T-helper 2 cell treated with Interferon-gamma antibody and Interleukin-4, amounts not matched to agents 100 ng/mL and 5 ng/mL, for 36 hours (primary cell): ENCODE measurements at regions not wholly inside any gene's neighbourhood (a gene's known extent, or its start where the extent isn't known, plus 50 kb on each side); places are given as distances from the start of the nearest gene placed in this dataset.

ENCODE experiments used
- intact Hi-C: fragments of 100-400 bp; cut with micrococcal nuclease; formaldehyde crosslinking; loops from one replicate; pipeline ENCODE4 v1.15.1; 2023

DNA sequence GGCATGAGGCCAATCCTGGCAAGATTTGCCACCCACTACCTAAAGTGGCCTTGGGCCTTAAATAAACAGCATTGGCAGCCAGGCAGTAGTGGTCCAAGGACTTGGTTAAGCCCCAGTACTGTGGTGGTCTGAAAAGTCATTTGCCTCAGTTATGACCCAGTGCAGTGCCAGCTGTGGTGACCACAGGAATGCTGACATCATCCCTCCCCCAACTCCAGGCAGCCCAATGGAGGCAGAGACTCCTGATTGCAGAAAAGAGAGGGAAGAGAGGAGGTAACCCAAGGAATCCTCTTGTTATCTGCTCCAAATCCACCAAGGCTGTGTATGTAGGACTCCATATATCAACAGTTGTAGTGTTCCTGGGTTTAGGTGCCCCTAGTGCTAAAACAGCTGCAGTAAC is 883.6 kb downstream of the SQOR start:
- intact Hi-C loops: no loop called here

DNA sequence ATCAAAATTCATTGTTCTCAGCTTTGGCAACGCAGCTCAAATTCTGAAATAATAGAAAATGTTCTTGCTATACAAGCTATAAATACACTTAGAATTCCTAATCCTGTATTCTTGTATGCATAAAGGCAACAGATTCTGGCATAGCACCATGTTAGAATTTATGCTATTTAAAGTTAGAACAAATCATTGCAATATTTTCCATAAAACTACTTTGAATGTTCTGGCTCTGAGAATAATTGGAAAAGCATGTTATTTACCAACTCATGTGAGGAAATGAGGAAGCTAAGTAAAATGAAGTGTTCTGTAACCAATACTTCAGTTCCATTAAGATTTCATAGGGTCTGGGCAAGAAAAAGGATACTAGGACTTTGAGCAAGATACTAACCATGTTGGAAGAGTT is 888.9 kb downstream of the SQOR start:
- intact Hi-C loops: no loop called here

DNA sequence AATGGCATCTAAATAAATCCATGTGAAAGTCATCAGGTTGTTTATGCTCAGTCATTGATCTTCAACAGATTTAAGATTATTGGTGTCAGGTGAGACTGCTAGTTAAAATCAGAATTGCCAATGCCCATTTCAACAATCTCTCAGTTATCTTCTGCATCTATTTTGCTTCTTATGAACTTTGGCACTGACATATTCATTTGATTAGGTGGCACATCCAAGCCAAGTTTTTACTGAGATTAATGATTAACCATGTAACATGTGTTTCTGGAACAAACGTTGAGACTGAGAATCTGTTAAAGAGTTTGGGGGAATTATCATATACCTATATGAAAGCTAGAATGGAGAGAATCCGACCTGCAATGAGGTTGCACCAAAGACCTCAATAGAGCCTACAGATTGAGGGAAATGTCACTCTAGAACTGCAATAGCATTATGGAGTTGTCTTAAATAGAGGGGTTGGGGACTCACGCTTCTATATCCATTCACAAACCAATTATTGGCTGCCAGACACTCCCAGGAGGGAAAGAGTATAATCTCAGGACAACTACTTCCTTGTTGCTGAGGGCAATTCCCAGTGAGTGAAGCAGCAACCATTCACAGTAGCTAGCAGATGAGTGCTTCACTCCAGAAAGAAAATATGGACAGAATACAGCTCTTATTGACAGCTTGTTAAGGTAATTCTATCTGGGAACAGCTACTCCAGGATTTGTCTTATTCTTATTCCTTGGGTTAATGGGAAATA is 891.3 kb downstream of the SQOR start:
- intact Hi-C loops: no loop called here

DNA sequence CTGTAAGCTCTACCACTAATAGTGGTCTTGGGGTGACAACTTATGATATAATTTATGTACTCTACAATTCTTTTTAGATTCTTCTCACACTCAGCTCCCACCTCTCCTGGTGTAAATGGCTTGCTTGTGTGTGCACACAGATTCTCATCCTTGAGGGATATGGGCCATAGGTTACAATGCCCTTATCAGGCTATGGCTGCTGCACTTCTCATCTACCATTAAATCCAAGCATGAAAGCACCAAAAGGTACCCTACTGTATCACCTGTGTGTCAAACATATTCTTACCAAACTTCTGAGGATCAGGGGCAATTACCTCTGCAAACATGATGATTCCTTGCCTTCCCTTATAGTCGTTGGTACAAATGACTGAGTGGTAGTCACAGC is 891.9 kb downstream of the SQOR start:
- intact Hi-C loops: no loop called here

DNA sequence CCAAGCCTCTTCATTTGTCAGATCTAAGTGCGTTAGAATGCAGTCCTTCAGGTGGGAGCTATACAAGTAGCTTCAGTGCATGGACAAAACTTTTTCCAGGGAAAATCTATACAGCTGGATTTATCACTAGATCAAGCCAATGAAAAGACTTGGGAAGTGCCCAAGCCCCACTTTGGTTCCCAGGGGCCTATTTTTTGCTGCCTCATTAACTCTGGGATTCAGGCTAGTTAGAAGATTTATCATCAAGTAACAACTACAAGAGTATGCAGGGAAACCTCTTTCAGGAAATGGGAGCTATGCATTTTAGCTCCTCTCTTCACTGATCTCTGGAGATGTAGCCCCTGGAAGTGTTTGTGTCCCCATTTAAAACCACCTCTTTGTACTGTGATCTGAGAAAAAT is 908.8 kb downstream of the SQOR start:
- intact Hi-C loops: no loop called here

DNA sequence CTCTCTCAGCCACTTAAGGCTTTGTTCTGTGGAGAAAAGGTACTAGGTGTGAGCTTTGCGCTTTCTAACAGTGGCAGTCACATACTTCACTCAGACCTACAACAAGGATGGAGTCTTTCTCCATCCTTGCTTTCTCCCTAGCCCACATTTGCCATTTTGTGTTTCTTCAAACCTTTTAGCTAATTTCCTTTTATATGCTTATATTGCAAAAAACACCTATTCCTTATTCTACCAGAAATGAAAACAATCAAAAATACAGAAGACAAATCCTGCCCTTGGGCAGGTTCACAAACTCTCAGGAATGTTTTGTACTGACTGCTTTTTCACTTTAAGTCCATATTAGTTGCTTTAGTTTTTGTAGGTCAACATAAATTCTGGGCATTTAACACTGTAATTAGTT is 914.2 kb downstream of the SQOR start:
- intact Hi-C loops: no loop called here

DNA sequence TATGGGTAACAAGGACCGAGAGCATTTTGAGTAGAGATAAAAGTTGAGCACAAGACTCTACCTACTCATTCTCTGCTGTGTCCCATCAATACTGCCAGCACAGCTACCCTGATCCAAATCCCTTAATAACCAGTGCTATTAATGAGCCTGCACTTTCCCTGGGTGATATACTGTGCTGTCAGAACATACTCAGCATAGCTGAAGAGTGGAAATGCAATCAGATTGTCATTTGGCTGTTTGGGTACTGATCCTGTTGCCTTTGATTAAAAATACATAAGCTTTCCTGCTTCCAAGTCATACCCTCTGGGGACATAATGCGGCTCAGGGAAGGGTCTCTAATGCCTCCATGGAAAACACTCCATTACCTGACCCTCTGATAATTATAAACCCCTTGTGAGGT is 917.5 kb downstream of the SQOR start:
- intact Hi-C loops: no loop called here

DNA sequence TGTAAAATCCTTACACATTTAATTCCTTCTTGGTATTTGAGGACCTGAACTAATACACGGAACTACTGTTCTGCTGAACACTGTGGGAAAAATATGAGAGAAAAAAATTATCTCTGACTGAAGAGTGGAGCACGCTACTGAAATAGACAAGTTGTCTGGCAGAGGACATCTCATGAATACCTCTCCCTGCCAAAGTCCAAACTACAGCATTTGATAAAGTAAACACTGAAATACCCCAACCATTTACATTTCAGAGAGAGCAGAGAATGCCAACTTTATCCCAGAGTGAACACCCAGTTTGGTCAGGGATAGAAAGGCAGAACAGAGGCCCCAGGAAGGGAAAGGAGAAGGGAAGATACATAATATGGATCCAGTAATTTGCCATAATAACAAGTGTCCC is 920.7 kb downstream of the SQOR start:
- intact Hi-C loops: no loop called here

DNA sequence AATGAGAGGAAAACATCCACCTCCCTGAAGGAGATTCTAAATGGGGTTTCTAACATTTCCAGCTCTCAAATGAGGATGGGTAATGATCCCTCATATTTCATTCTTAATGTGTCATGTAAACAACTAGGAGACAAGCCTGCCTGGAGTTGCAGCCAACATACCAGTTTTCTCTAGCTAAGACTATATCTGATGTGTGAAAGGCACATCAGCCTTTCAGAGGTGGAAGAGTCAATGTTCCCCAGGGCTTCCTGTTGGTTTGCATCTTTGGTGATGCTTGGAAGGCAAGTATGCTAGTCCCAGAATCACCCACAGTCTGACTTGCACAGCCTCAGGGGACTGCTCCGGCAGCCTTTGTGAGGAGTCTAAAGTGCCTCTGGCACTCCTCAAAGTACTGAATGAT is 921.2 kb downstream of the SQOR start:
- intact Hi-C loops: no loop called here

DNA sequence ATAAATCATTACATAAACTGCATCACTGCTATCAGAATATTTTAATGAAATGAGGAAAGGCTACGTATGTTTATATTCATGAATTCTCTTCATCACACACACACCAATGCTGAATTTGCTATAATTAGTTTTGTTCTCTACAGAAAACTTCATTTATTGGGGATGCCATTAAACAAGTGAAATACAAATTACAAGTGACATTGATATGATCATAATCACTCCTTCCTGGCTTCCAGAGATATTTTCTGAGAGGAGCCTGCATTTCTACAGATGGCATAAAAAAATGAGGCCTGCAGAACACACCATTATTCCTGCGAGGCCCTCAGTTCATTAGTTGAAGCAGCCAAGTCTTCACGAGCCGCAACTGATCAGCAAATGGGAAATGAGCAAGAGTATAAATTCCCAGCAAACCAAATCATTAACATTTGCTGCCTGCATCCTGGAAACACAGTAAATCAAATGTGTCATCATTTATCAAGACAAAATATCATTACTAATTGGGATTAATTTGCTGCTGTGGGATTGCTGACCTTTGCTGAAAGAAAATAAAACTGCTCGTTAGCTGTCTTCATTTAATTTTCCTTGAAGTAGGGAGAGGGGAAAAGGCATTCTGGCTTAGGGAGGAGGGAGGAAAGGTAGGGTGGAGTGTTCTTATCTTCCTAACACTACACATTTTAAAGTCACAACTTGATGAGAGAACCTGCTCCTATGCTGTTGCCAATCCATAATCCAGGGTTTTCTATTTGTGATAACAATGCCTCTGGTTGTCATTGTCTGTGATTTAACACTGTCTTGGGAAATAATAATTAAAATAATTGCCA is 921.9 kb downstream of the SQOR start:
- intact Hi-C loops: no loop called here

DNA sequence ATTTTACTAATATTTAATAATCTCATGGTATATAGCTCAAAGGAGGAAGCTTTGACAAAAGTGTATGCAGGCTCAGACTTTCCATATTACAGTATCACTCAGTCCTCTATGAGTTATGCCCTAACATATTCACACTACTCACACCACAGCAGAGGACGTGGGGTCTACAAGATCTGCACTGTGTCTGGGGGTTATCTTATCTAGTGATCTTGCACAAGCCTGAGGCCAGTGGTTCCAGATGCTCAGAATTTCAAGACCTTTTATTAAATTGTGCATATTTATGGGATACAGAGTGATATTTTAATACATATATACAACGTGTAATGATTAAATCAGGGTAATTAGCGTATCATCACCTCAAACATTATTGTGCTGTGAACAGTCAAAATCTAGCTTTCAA is 933.1 kb downstream of the SQOR start:
- intact Hi-C loops: no loop called here

DNA sequence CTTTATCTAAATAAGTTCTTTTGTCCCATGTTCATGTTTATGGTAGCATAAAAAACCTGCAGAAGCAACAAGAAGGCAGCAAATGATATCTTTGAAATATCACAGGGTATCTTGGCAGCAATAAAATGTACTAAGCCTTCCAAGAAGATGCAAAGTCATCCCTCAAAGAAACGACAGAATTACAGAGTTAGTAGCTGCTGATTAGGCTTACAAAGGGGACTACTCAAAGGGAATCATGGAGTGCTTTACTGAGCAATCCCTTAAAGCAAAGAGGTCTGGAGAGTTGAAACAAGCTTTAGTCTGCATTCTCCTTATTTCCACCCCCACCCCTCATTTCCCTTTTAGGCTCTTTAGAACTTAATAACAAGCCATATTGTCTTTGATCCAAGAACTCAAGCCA is 935.0 kb downstream of the SQOR start:
- intact Hi-C loops: no loop called here

DNA sequence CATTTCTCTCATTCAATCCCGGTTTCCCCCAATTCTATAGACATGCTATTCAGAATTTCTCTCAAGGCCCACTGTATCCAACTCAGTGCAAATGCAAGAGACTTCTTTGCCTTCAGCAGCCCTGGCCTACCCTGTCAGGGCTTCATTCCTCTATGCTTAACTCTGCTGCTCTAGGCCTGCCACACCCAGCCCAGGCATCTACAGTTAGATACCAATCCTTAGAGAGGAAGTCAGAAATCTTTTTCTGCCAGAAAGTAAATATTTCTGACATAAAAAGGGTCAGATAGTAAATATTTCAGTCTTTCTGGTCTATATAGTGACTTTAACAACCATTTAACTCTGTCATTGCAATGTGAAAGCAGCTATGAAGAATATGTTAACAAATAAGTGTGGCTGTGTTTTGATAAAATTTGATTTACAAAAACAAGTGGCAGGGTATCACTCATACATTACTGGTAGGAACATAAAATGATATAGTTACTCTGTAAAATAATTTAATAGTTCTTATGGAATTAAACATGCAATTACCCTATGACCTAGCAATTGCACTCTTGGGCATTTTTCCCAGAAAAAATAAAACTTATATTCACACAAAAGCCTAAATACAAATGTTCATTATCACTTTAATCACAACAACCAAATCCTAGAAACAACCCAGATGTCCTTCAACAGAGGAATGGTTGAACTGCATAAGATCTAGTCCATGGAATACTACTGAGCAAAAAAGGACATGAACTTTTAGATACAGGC is 942.0 kb downstream of the SQOR start:
- intact Hi-C loops: no loop called here

DNA sequence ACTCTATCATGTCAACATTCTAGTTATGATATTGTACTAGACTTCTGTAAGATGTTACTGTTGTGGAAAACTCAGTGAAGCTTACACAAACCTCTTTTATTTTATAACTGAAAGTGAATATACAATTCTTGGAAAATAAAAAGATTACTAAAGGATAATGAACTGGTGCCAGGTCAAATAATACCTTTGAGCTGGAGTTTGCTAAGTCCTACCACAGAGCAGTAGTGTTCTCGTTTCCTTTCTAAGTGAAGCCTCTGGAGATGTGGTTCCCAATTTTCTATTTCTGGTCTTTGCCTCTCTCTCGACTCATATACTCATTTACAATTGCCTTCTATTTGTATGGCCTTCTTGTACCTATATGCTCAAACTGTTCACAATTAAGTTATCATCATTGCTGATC is 942.9 kb downstream of the SQOR start:
- intact Hi-C loops: no loop called here

DNA sequence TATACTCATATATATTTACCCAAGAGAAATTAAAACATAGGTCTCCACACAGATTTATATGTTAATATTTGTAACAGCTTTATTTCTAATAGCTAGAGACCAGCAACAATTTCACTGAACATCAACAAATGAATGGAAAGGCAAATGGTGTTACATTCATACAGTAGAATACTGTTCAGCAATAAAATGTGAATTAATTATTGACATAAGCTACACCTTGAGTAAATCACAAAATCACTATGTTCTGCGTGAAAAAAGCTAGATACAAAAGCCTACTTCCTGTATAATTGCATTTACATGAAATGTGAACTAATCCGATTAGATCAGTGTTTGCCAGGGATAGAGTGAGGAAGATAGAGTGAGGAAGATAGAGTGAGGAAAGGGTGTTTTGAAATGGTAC is 945.7 kb downstream of the SQOR start:
- intact Hi-C loops: no loop called here

DNA sequence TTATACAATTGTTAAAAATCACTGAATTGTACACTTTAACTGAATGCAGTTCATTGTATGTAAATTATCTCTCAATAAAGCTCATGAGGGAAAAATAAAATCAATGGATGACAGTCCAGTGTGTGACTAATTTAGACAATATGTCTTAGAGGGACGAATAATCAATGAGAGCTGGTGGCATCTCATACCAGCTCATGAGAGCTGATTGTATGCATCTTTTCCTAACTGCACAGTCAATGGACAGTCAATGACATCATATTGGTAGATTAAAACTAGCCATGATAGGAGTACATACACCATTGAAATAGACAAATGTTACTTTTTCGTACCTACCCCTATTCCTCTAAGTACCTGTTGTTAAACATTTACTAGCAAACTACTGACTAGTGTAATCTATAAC is 946.1 kb downstream of the SQOR start:
- intact Hi-C loops: no loop called here

DNA sequence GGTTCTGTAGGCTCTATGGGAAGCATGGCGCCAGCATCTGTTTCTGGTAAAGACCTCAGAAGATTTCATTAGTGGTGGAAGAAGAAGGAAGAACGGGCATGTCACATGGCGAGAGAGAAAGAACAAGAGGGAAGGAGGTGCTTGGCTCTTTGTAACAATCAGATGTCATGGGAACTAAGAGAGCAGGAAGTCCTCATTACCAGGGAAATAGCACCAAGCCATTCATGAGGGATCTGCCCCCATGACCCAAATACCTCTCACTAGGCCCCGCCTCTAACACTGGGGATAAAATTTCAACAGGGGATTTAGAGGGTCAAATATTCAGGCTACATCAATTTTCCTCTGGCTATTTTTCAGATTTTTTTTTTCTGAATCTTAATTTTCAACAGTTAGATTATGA is 954.3 kb downstream of the SQOR start:
- intact Hi-C loops: no loop called here

DNA sequence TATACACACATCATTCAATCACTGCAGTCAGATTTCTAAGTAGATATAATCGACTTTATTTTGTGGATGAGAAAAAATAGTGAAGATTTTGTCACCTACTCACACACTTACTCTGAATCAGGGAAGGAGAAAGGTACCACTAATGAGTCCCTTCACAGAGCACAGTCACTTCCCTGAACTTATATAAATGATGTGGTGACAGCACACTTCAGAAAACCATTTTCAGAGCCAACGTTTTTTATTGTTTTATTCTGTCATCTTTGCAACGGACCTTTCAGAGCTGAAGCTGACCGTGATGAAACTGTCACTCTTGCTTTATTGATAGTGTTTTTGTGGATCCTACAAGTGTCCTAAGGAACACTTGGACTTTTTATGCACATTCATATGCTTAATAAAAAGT is 956.6 kb downstream of the SQOR start:
- intact Hi-C loops: no loop called here

DNA sequence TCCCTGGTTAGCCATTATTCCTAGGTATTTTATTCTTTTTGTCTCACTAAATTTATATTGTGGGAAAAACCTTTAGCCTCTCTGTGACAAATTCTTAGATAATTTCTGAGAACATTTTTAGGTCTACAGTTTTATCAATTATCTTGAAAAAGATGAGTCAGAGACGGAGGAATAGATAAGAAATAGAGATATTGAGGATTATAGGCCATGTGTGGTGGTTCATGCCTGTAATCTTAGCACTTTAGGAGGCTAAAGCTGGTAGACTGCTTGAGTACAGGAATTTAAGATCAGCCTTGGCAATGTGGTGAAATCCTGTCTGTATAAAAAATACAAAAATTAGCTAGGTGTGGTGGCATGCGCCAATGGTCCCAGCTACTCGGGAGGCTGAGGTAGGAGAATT is 960.2 kb downstream of the SQOR start:
- intact Hi-C loops: no loop called here

DNA sequence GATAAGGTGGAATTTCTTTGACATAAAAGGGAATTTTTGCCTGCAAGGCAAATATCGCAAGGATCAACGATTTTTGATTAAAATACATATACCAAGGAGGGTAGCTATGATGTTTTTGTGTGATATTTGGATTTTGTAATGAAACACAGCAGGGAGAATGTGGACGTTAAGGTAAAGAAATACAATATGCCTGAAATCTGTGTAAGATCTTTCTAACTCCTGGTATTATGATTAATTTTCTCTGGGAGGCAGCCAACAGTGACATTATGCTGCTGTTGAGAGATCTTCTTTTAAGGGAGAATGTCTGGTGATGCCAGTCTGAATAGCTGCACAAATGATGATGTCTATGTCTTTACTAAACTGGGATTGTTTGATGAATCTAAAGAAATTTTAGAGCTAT is 972.2 kb downstream of the SQOR start:
- intact Hi-C loops: no loop called here

DNA sequence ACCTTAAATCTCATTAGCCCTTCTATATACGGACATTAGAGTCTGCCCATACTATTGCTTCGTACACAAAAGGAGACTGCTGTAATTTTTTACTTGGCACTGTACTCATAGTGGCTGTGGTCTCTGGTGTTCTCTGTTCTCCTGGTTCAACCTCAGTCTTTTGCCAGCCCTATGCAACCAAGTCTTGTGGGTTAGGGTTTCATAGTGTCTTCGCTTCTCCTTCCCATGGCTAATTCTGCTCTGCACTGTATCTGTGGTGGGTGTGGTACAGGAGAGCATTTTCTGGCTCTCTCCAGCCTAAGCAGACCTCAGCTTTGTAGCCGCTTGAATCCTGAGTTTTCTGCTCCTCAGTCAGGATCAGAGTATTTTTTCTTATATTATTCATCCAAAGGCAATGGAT is 981.2 kb downstream of the SQOR start:
- intact Hi-C loops: no loop called here

DNA sequence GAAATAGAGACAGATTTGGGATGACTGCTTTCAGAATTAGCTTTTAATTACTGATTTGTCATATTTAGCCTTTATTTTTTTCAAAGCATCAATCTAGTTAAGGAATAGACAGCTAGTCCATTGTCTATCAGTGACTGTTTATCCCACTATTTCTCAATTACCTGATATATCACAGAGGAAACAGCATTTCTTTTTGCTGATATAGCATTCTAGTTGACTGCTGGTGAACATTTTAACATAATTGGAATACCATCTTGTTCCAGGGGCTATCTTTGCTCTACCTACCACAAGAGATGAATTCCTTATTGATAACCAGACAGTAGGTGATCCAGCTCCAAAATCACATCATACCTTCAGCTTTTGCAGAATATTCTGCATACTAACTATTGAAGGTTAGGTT is 982.7 kb downstream of the SQOR start:
- intact Hi-C loops: no loop called here
